Tibial nerve (tissue), 4 donors: ENCODE measurements at regions not wholly inside any gene's neighbourhood (a gene's known extent, or its start where the extent isn't known, plus 50 kb on each side); places are given as distances from the start of the nearest gene placed in this dataset.

ENCODE experiments used
- DNase-seq, 2 donors: peaks; one replicate each; pipeline ENCODE4 v3.0.0-alpha.2; 2019; ENCODE audit warnings: low spot score in 2 of 2
- H3K27ac ChIP-seq, 4 donors: fragments of 200-600 bp; sonication (generic) in 3 of 4; one replicate each; pipeline ENCODE4 v1.5.1; 2017 to 2019; ENCODE audit warnings: mild to moderate bottlenecking in 1 of 4
- H3K27me3 ChIP-seq, 2 donors: fragments of 200-600 bp; sonication (generic) in 1 of 2; one replicate each; pipeline versions ENCODE4 v1.5.1 to v1.6.0; 2017 to 2019
- H3K36me3 ChIP-seq, 3 donors: fragments of 200-600 bp; sonication (generic); one replicate each; pipeline ENCODE4 v1.5.1; 2018 to 2019
- H3K4me1 ChIP-seq, 4 donors: fragments of 200-600 bp; sonication (generic) in 3 of 4; one replicate each; pipeline ENCODE4 v1.5.1; 2017 to 2019
- H3K4me3 ChIP-seq, 4 donors: fragments of 200-600 bp; sonication (generic) in 3 of 4; one replicate each; pipeline ENCODE4 v1.5.1; 2017 to 2019; ENCODE audit warnings: mild to moderate bottlenecking in 1 of 4, moderate library complexity in 1 of 4
- H3K9me3 ChIP-seq, 4 donors: fragments of 200-600 bp; sonication (generic) in 3 of 4; one replicate each; pipeline ENCODE4 v1.5.1; 2017 to 2019
- EP300 ChIP-seq, 2 donors: sonication (generic); formaldehyde crosslinking; IDR thresholded peaks; one replicate each; pipeline ENCODE4 v1.6.1; 2017; ENCODE audit warnings: antibody characterized with exemption in 2 of 2, mild to moderate bottlenecking in 1 of 2
- POLR2A ChIP-seq, 2 donors: fragments of 450-650 bp; IDR thresholded peaks; one replicate each; pipeline ENCODE4 v1.6.1; 2017; ENCODE audit warnings: antibody characterized with exemption in 2 of 2, mild to moderate bottlenecking in 2 of 2, moderate library complexity in 2 of 2
- WGBS, 2 donors: methylation state at CpG; one replicate each; pipeline ENCODE4 v1.1.5; 2018; 5-methylcytosine and 5-hydroxymethylcytosine counted together
- TF ChIP-seq, protein P1 (sequence below), 5 experiments: fragments of 200-600 bp in 3 of 5; fragments of 450-650 bp in 2 of 5; sonication (generic) in 3 of 5; IDR thresholded peaks; one replicate each; pipeline ENCODE4 v1.5.1; 2016 to 2019; ENCODE audit warnings: antibody characterized with exemption in 5 of 5, mild to moderate bottlenecking in 3 of 5, moderate library complexity in 2 of 5

DNA sequence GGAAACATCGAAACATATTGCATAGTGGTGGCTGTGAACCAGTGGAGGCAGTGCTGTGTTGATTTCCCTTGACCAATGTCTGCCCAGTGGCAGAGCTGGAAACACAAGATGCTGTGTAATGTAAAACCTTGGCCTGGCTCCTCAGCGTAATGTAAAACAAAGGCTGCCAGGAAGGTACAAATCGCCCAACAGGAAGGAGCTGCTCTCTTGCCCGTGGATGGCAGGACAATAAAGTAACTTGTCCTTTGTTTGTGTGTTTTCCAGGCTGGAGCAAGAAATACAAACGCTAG is 143.4 kb downstream of the PALM2AKAP2 start:
- TF ChIP-seq EP300 (IDR thresholded peaks at IDR 0.05) (no peak), POLR2A (IDR thresholded peaks at IDR 0.05) (no peak)
- TF ChIP-seq, protein P1, sequence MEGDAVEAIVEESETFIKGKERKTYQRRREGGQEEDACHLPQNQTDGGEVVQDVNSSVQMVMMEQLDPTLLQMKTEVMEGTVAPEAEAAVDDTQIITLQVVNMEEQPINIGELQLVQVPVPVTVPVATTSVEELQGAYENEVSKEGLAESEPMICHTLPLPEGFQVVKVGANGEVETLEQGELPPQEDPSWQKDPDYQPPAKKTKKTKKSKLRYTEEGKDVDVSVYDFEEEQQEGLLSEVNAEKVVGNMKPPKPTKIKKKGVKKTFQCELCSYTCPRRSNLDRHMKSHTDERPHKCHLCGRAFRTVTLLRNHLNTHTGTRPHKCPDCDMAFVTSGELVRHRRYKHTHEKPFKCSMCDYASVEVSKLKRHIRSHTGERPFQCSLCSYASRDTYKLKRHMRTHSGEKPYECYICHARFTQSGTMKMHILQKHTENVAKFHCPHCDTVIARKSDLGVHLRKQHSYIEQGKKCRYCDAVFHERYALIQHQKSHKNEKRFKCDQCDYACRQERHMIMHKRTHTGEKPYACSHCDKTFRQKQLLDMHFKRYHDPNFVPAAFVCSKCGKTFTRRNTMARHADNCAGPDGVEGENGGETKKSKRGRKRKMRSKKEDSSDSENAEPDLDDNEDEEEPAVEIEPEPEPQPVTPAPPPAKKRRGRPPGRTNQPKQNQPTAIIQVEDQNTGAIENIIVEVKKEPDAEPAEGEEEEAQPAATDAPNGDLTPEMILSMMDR (IDR thresholded peaks at IDR 0.05), result no peak
- Histone ChIP-seq H3K27ac (no peak overlapping the region), H3K36me3 (no peaks in the 10 kb centered on the region), H3K9me3 (no peaks in the 10 kb centered on the region), H3K27me3 (no peaks in the 10 kb centered on the region), H3K4me3 (no peak overlapping the region), H3K4me1 (peaks cover 0 to 8% (median 0%) of the 10 kb centered on the region in 4 donors)
- DNase-seq, result no peak
- WGBS, 2 donors, result 67 to 72% methylated on average over 5 of the region's 5 CpGs

DNA sequence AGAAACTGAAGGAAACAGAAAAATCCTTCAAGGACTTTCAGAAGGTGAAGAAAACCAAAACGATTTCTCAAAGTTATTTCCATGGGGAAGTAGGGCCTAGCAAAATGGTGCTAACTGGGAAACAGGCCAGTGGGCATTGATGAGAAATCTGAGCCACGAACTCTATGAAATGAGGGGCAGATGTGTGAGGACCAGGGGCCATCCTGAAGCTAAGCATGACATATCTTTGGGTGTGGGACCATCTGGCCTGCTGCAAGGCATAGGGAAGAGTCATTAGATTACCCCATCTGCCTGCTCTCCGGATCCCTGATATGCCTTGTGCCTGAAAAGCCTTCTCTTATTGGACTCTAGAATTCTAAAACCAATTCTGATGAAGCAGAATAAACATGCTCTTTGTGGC is 143.8 kb downstream of the PALM2AKAP2 start:
- 76 to 83% methylated on average over 3 of the region's 3 CpGs for WGBS, 2 donors
- H3K4me3 ChIP-seq, result no peak overlapping the region
- no peak for DNase-seq

DNA sequence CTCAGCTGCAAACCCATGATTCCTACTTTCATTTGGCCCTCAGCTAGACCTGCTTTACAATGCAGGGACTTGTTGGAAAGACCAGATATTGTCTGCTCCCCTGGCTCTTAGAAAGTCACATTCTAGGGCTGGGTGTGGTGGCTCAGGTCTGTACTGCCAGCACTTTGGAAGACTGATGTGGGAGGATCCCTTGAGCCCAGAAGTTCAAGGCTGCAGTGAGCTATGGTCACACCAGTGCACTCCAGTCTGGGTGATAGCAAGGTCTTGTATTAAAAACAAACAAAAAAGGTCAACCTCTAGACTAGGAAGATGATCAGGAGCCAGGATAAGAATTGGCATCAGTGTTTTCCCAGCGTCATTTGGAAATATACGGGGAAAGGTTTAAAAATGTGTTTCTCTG is 145.8 kb downstream of the PALM2AKAP2 start:
- H3K36me3 ChIP-seq, result no peaks in the 10 kb centered on the region
- TF ChIP-seq POLR2A (IDR thresholded peaks at IDR 0.05), result no peak
- TF ChIP-seq, protein P1 (IDR thresholded peaks at IDR 0.05), result no peak
- TF ChIP-seq EP300 (IDR thresholded peaks at IDR 0.05), result no peak
- no peak overlapping the region for H3K4me3 ChIP-seq
- peaks cover 0 to 8% (median 0%) of the 10 kb centered on the region in 4 donors for H3K4me1 ChIP-seq
- 74 to 85% methylated on average over 2 of the region's 2 CpGs for WGBS, 2 donors
- no peak for DNase-seq
- H3K27ac ChIP-seq, result no peak overlapping the region
- H3K9me3 ChIP-seq, result no peaks in the 10 kb centered on the region
- no peaks in the 10 kb centered on the region for H3K27me3 ChIP-seq

More for the DNA sequence above, 143.8 kb downstream of the PALM2AKAP2 start:
- H3K27ac ChIP-seq, result no peak overlapping the region
- peaks cover 0 to 8% (median 0%) of the 10 kb centered on the region in 4 donors for H3K4me1 ChIP-seq
- H3K27me3 ChIP-seq, result no peaks in the 10 kb centered on the region
- no peaks in the 10 kb centered on the region for H3K36me3 ChIP-seq
- no peaks in the 10 kb centered on the region for H3K9me3 ChIP-seq
- TF ChIP-seq POLR2A (IDR thresholded peaks at IDR 0.05) (no peak), EP300 (IDR thresholded peaks at IDR 0.05) (no peak)
- TF ChIP-seq, protein P1 (IDR thresholded peaks at IDR 0.05), result no peak

DNA sequence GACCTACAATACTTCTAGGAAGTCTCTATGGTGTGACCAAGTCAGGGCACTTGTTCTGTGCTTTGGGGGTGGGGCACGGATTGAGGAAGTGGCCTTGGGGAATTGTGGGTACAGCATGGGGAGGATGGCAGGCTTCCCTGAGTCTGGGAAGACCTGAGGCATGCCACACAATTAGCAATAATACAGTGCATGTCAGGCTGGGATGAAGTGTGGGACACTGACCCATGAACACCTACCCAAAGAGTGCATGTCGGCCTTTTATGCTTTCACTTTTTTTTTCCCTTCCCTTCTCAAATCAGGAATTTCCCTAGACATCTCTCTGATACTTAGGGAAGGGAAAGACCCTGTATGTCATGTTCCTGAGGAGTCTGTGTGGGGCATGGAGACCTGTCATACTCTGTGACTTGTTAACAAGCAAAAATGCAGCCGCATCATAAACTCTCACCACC is 146.4 kb downstream of the PALM2AKAP2 start:
- TF ChIP-seq, protein P1 (IDR thresholded peaks at IDR 0.05), result no peak
- no peak for TF ChIP-seq POLR2A (IDR thresholded peaks at IDR 0.05)
- no peak for TF ChIP-seq EP300 (IDR thresholded peaks at IDR 0.05)
- H3K9me3 ChIP-seq, result no peaks in the 10 kb centered on the region
- H3K4me3 ChIP-seq, result no peak overlapping the region
- no peak overlapping the region for H3K27ac ChIP-seq
- H3K36me3 ChIP-seq, result no peaks in the 10 kb centered on the region
- no peaks in the 10 kb centered on the region for H3K27me3 ChIP-seq
- peak in 1 of 2 donors; percentile 14 for DNase-seq
- peaks cover 0 to 8% (median 0%) of the 10 kb centered on the region in 4 donors for H3K4me1 ChIP-seq
- 79 to 87% methylated on average over 3 of the region's 3 CpGs for WGBS, 2 donors

DNA sequence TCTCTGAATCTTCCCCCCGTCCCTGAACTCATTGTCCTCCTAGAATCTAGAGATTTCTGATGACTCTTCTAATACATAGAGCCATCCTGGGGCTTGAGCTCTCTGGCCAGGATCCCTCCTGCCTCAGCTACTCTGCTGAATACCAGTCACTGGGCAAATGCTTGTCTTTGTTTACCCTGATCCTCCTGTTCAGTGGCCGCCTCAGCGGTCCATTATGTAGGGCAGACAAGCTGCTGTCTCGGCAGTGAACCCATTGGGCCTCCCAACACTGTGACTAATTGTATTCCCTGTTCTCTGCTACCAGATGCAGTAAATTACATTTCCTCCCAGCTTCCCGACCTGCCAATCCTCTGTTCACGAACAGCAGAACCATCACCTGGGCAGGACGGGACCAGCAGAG is 151.6 kb downstream of the PALM2AKAP2 start:
- TF ChIP-seq EP300 (IDR thresholded peaks at IDR 0.05), result no peak
- TF ChIP-seq, protein P1 (IDR thresholded peaks at IDR 0.05), result no peak
- no peak for TF ChIP-seq POLR2A (IDR thresholded peaks at IDR 0.05)
- Histone ChIP-seq H3K36me3 (no peaks in the 10 kb centered on the region), H3K4me1 (no peaks in the 10 kb centered on the region), H3K4me3 (no peak overlapping the region), H3K27me3 (no peaks in the 10 kb centered on the region), H3K27ac (no peak overlapping the region), H3K9me3 (no peaks in the 10 kb centered on the region)
- DNase-seq, result no peak
- WGBS, 2 donors, result 83 to 88% methylated on average over 7 of the region's 7 CpGs
